HL-60 (cell line): ENCODE measurements at regions not wholly inside any gene's neighbourhood (a gene's known extent, or its start where the extent isn't known, plus 50 kb on each side); places are given as distances from the start of the nearest gene placed in this dataset.

ENCODE experiments used
- DNase-seq, 2 experiments: peaks; one replicate each; pipeline ENCODE4 v3.0.0-alpha.2; 2010 to 2020; ENCODE audit warnings: low read depth in 1 of 2, low spot score in 1 of 2
- H3K27ac ChIP-seq: fragments of 250-450 bp; sonication (Bioruptor Pico); replicated peaks from 2 replicates; pipeline ENCODE4 v1.5.1; 2020; ENCODE audit warnings: mild to moderate bottlenecking, moderate library complexity
- H3K27me3 ChIP-seq: fragments of 250-450 bp; sonication (Bioruptor Pico); 2 replicates; pipeline ENCODE4 v1.5.1; 2021; ENCODE audit warnings: mild to moderate bottlenecking, moderate library complexity; ENCODE audit not compliant: insufficient read depth, poor library complexity, severe bottlenecking
- H3K4me3 ChIP-seq: replicated peaks from 2 replicates; pipeline ENCODE4 v1.5.1; 2011; ENCODE audit warnings: mild to moderate bottlenecking, control low read depth, low read length; ENCODE audit not compliant: insufficient read depth
- GABPA ChIP-seq: IDR thresholded peaks from 2 replicates; pipeline ENCODE4 v1.6.1; 2012; ENCODE audit warnings: low read depth
- POLR2AphosphoS5 ChIP-seq: IDR thresholded peaks from 2 replicates; pipeline ENCODE4 v1.6.1; 2012; ENCODE audit warnings: low read depth
- SPI1 ChIP-seq: IDR thresholded peaks from 2 replicates; pipeline ENCODE4 v1.6.1; 2012; ENCODE audit warnings: low read depth, mild to moderate bottlenecking, borderline replicate concordance
- TF ChIP-seq, protein P1 (sequence below): IDR thresholded peaks from one replicate; pipeline ENCODE4 v1.5.1; 2011; ENCODE audit warnings: low read length, control low read depth, inconsistent platforms; ENCODE audit not compliant: insufficient read depth
- TF ChIP-seq, protein P2 (sequence below): IDR thresholded peaks from 2 replicates; pipeline ENCODE4 v1.6.1; 2012; ENCODE audit warnings: low read depth; ENCODE audit not compliant: insufficient replicate concordance

DNA sequence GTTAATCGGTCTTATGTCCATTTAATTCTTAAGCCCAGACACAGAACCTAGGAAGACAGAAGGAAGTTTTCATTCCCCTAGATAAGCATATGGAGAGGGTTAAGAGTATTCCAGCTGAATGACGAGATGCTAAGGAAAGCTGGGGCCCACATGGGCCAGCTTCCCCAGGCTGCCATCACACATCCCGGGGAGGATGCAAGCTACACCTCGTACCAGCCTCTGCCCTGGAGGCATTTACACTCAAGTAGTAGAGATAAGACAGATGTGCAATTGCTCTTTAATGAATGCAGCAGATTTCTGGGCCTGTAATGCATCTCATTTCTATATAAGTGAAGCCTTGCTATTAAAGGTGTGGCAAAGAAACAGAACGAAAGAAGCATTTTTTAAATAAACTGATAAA lies 144.5 kb downstream of the MEX3B start:
- TF ChIP-seq, protein P1, sequence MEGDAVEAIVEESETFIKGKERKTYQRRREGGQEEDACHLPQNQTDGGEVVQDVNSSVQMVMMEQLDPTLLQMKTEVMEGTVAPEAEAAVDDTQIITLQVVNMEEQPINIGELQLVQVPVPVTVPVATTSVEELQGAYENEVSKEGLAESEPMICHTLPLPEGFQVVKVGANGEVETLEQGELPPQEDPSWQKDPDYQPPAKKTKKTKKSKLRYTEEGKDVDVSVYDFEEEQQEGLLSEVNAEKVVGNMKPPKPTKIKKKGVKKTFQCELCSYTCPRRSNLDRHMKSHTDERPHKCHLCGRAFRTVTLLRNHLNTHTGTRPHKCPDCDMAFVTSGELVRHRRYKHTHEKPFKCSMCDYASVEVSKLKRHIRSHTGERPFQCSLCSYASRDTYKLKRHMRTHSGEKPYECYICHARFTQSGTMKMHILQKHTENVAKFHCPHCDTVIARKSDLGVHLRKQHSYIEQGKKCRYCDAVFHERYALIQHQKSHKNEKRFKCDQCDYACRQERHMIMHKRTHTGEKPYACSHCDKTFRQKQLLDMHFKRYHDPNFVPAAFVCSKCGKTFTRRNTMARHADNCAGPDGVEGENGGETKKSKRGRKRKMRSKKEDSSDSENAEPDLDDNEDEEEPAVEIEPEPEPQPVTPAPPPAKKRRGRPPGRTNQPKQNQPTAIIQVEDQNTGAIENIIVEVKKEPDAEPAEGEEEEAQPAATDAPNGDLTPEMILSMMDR = no peak
- TF ChIP-seq, protein P2, sequence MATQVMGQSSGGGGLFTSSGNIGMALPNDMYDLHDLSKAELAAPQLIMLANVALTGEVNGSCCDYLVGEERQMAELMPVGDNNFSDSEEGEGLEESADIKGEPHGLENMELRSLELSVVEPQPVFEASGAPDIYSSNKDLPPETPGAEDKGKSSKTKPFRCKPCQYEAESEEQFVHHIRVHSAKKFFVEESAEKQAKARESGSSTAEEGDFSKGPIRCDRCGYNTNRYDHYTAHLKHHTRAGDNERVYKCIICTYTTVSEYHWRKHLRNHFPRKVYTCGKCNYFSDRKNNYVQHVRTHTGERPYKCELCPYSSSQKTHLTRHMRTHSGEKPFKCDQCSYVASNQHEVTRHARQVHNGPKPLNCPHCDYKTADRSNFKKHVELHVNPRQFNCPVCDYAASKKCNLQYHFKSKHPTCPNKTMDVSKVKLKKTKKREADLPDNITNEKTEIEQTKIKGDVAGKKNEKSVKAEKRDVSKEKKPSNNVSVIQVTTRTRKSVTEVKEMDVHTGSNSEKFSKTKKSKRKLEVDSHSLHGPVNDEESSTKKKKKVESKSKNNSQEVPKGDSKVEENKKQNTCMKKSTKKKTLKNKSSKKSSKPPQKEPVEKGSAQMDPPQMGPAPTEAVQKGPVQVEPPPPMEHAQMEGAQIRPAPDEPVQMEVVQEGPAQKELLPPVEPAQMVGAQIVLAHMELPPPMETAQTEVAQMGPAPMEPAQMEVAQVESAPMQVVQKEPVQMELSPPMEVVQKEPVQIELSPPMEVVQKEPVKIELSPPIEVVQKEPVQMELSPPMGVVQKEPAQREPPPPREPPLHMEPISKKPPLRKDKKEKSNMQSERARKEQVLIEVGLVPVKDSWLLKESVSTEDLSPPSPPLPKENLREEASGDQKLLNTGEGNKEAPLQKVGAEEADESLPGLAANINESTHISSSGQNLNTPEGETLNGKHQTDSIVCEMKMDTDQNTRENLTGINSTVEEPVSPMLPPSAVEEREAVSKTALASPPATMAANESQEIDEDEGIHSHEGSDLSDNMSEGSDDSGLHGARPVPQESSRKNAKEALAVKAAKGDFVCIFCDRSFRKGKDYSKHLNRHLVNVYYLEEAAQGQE = no peak
- no peak for TF ChIP-seq GABPA
- TF ChIP-seq POLR2AphosphoS5 = no peak
- no peak for TF ChIP-seq SPI1
- Histone ChIP-seq H3K4me3 (no peak overlapping the region), H3K27ac (no peak overlapping the region), H3K27me3 (peaks cover 3% of the 10 kb centered on the region)
- DNase-seq = no peak

DNA sequence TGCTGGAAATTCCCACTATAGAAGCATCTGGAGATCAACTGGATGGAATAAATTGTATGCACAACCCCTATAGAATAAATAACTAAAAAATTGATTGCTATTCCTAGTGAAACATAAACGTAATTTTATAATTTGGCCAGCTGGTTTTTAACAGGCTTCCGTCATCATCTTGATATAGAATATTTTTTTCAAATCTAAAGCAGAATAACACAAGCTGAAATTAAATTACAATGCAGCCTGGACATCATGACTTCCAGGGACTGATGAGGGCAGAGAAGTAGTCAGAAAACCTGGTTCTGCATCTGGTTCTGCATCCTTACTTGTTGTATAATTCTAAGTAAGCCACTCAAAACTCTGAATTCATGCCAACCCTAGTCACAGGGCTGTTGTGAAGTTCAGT lies 146.1 kb downstream of the MEX3B start:
- DNase-seq = no peak
- Histone ChIP-seq H3K4me3 (no peak overlapping the region), H3K27ac (no peak overlapping the region), H3K27me3 (peaks cover 3% of the 10 kb centered on the region)
- TF ChIP-seq GABPA (no peak), SPI1 (no peak), POLR2AphosphoS5 (no peak)
- TF ChIP-seq, protein P2 = no peak
- TF ChIP-seq, protein P1 = no peak

DNA sequence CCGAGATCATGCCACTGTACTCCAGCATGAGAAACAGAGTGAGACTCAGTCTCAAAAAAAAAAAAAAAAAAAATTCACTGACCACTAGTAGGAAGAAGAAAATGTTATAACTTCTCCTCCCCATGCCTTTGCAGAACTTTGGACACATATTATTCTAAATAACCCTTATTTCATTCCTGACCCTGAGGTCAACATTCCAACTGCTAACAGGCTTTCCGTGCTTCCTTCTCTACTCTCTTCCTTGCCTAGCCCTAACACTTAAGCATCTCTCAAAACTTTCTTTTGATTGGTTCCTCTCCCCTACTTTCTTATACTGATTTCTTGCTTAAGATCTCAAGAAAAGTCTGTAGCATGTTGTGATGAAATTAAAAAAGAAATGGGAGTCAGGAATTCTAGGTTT lies 146.8 kb downstream of the MEX3B start:
- TF ChIP-seq GABPA (no peak), SPI1 (no peak), POLR2AphosphoS5 (no peak)
- TF ChIP-seq, protein P1 = no peak
- TF ChIP-seq, protein P2 = no peak
- H3K27me3 ChIP-seq = peaks cover 3% of the 10 kb centered on the region
- no peak for DNase-seq
- H3K27ac ChIP-seq = no peak overlapping the region
- no peak overlapping the region for H3K4me3 ChIP-seq
